ENCODE measurements at regions not wholly inside any gene's neighbourhood (a gene's known extent, or its start where the extent isn't known, plus 50 kb on each side); places are given as distances from the start of the nearest gene placed in this dataset.

GRCh38 chr19:28932446-28932845 is 280.5 kb downstream of the UQCRFS1 start:
- no peak for DNase-seq (ENCODE audit: extremely low read depth, low read depth)
- TF ChIP-seq, protein P1, sequence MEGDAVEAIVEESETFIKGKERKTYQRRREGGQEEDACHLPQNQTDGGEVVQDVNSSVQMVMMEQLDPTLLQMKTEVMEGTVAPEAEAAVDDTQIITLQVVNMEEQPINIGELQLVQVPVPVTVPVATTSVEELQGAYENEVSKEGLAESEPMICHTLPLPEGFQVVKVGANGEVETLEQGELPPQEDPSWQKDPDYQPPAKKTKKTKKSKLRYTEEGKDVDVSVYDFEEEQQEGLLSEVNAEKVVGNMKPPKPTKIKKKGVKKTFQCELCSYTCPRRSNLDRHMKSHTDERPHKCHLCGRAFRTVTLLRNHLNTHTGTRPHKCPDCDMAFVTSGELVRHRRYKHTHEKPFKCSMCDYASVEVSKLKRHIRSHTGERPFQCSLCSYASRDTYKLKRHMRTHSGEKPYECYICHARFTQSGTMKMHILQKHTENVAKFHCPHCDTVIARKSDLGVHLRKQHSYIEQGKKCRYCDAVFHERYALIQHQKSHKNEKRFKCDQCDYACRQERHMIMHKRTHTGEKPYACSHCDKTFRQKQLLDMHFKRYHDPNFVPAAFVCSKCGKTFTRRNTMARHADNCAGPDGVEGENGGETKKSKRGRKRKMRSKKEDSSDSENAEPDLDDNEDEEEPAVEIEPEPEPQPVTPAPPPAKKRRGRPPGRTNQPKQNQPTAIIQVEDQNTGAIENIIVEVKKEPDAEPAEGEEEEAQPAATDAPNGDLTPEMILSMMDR (IDR thresholded peaks at IDR 0.05; ENCODE audit: low read depth, low read length) = no peak

- no peak for DNase-seq (ENCODE audit: extremely low read depth, low read depth)
- TF ChIP-seq, protein P1 (IDR thresholded peaks at IDR 0.05; ENCODE audit: low read depth, low read length) = no peak
Observed at GRCh38 chr19:28929006-28929405, 283.9 kb downstream of the UQCRFS1 start.

GRCh38 chr19:28927456-28927855 is 285.5 kb downstream of the UQCRFS1 start:
- TF ChIP-seq, protein P1 (IDR thresholded peaks at IDR 0.05; ENCODE audit: low read depth, low read length) = no peak
- DNase-seq (ENCODE audit: extremely low read depth, low read depth) = no peak

GRCh38 chr19:28920269-28921066 is 292.5 kb downstream of the UQCRFS1 start:
- TF ChIP-seq, protein P1 (IDR thresholded peaks at IDR 0.05; ENCODE audit: low read depth, low read length) = no peak
- DNase-seq (ENCODE audit: extremely low read depth, low read depth) = no peak

GRCh38 chr19:28917621-28918020 is 295.3 kb downstream of the UQCRFS1 start:
- no peak for DNase-seq (ENCODE audit: extremely low read depth, low read depth)
- TF ChIP-seq, protein P1 (IDR thresholded peaks at IDR 0.05; ENCODE audit: low read depth, low read length) = no peak

DNA sequence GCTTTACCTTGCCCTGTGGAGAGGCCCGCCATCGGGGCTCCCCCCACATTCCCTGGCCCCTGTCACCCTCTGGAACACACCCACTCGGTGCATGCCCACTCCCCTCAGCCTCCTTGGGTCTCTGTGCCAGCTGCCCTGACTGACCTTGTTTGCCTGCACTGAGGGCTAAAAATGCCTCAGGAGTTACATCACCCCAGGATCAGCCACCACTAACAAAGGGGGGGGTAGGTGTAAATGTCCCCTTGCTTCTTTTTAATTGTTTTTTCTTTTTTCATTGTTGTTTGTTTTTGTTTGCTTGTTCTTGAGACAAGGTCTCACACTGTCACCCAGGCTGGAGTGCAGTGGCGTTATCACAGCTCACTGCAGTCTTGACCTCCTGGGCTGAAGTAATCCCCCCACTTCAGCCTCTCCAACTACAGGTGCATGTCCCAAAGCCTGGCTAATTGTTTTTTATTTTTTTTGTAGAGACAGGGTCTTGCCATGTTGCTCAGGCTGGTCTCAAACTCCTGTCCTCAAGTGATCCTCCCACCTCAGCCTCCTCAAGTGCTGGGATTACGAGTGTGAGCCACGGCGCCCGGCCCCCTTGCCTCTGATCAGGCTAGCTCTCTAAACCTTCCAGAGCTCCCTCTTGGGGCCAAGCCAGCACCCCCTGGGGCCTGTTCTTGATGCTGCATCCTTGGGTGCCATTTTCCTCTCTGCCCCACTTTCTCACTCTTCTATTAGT is 297.1 kb downstream of the UQCRFS1 start:
- TF ChIP-seq, protein P1 (IDR thresholded peaks at IDR 0.05; ENCODE audit: low read depth, low read length) = no peak
- DNase-seq (ENCODE audit: extremely low read depth, low read depth) = no peak

- TF ChIP-seq, protein P1 (IDR thresholded peaks at IDR 0.05; ENCODE audit: low read depth, low read length) = no peak
- DNase-seq (ENCODE audit: extremely low read depth, low read depth) = no peak
Observed at GRCh38 chr19:28915202-28915601, 297.7 kb downstream of the UQCRFS1 start.

Data from AG09319 (cell line).